Neuronal stem cell (in vitro differentiated cells): ENCODE measurements at regions not wholly inside any gene's neighbourhood (a gene's known extent, or its start where the extent isn't known, plus 50 kb on each side); places are given as distances from the start of the nearest gene placed in this dataset.
"Not testable (repeated sequence)": the region's sequence is repeated elsewhere in the genome, so short reads cannot be mapped to it uniquely, and the experiment has no call there.

Experiments used
- DNase-seq: peaks from one replicate; pipeline ENCODE4 v3.0.0-alpha.2; 2013; ENCODE audit warnings: low spot score
- H2AFZ ChIP-seq: one replicate; pipeline ENCODE4 v1.6.1; 2013; ENCODE audit warnings: mild to moderate bottlenecking, low read length, inconsistent platforms
- H2AK5ac ChIP-seq: 2 replicates; pipeline ENCODE4 v1.6.1; 2013; ENCODE audit warnings: low read depth, mild to moderate bottlenecking, inconsistent platforms, low read length, moderate library complexity, mixed read lengths
- H2BK120ac ChIP-seq: 2 replicates; pipeline ENCODE4 v1.6.1; 2013; ENCODE audit warnings: low read depth, mild to moderate bottlenecking, inconsistent platforms, low read length, moderate library complexity, mixed read lengths
- H2BK12ac ChIP-seq: one replicate; pipeline ENCODE4 v1.6.1; 2013; ENCODE audit warnings: low read length, inconsistent platforms
- H2BK15ac ChIP-seq: 2 replicates; pipeline ENCODE4 v1.6.1; 2013; ENCODE audit warnings: mild to moderate bottlenecking, low read length, inconsistent platforms, mixed read lengths
- H2BK5ac ChIP-seq: one replicate; pipeline ENCODE4 v1.6.1; 2013; ENCODE audit warnings: inconsistent platforms, mild to moderate bottlenecking, low read length, moderate library complexity
- H3K14ac ChIP-seq: one replicate; pipeline ENCODE4 v1.6.1; 2013; ENCODE audit warnings: low read length, inconsistent platforms
- H3K18ac ChIP-seq: 2 replicates; pipeline ENCODE4 v1.6.1; 2013; ENCODE audit warnings: low read length, inconsistent platforms
- H3K23ac ChIP-seq: 2 replicates; pipeline ENCODE4 v1.6.1; 2013; ENCODE audit warnings: low read depth, mild to moderate bottlenecking, mixed read lengths, low read length, inconsistent platforms; ENCODE audit not compliant: poor library complexity
- H3K27ac ChIP-seq: replicated peaks from 3 replicates; pipeline ENCODE4 v1.5.1; 2013; ENCODE audit warnings: low read length, inconsistent platforms
- H3K27me3 ChIP-seq, 3 experiments: 2 replicates each; pipeline ENCODE4 v1.6.1; 2013; ENCODE audit warnings: low read length in 3 of 3, mild to moderate bottlenecking in 2 of 3, inconsistent platforms in 1 of 3, low read depth in 1 of 3, mixed read lengths in 1 of 3, moderate library complexity in 1 of 3; ENCODE audit not compliant: control insufficient read depth in 3 of 3, insufficient read depth in 3 of 3
- H3K36me3 ChIP-seq, 2 donors: replicated peaks in 1 of 2; 2 replicates each; pipeline ENCODE4 v1.6.1; 2013; ENCODE audit warnings: low read length in 2 of 2; ENCODE audit not compliant: control insufficient read depth in 2 of 2, insufficient read depth in 2 of 2
- H3K4ac ChIP-seq: 2 replicates; pipeline ENCODE4 v1.6.1; 2013; ENCODE audit warnings: inconsistent platforms, mild to moderate bottlenecking, low read length, moderate library complexity
- H3K4me1 ChIP-seq, 2 donors: 1 replicate in 1 of 2; 2 replicates in 1 of 2; pipeline ENCODE4 v1.6.1; 2013; ENCODE audit warnings: low read length in 2 of 2, low read depth in 1 of 2; ENCODE audit not compliant: control insufficient read depth in 2 of 2, insufficient read depth in 1 of 2
- H3K4me2 ChIP-seq: one replicate; pipeline ENCODE4 v1.6.1; 2013; ENCODE audit warnings: mild to moderate bottlenecking, low read length, inconsistent platforms; ENCODE audit not compliant: insufficient read depth, poor library complexity, severe bottlenecking
- H3K4me3 ChIP-seq, 2 donors: 2 replicates each; pipeline ENCODE4 v1.5.1; 2013; ENCODE audit warnings: low read length in 2 of 2, mild to moderate bottlenecking in 2 of 2, inconsistent platforms in 1 of 2, moderate library complexity in 1 of 2
- H3K79me1 ChIP-seq: one replicate; pipeline ENCODE4 v1.6.1; 2013; ENCODE audit warnings: low read depth, mild to moderate bottlenecking, inconsistent platforms, low read length, moderate library complexity
- H3K9ac ChIP-seq: one replicate; pipeline ENCODE4 v1.6.1; 2013; ENCODE audit warnings: mild to moderate bottlenecking, low read depth, low read length, inconsistent platforms; ENCODE audit not compliant: poor library complexity
- H3K9me3 ChIP-seq, 2 donors: replicated peaks in 1 of 2; 2 replicates each; pipeline versions ENCODE3 to v1.6.1; 2013; ENCODE audit warnings: low read length in 2 of 2, mild to moderate bottlenecking in 2 of 2, inconsistent platforms in 1 of 2, low read depth in 1 of 2, mixed read lengths in 1 of 2, moderate library complexity in 1 of 2; ENCODE audit not compliant: control insufficient read depth in 2 of 2, insufficient read depth in 1 of 2
- H4K8ac ChIP-seq: one replicate; pipeline ENCODE4 v1.6.1; 2013; ENCODE audit warnings: low read depth, mild to moderate bottlenecking, inconsistent platforms, low read length, moderate library complexity
- H4K91ac ChIP-seq: one replicate; pipeline ENCODE4 v1.6.1; 2013; ENCODE audit warnings: low read length, low read depth, mild to moderate bottlenecking, inconsistent platforms; ENCODE audit not compliant: poor library complexity
- WGBS, 2 donors: extraction: QIAGEN DNeasy Blood & Tissue Kit; methylation state at CpG; one replicate each; pipeline ENCODE4 v1.1.7; 2013; ENCODE audit warnings: missing lambda C conversion rate in 2 of 2, mixed read lengths in 1 of 2; ENCODE audit not compliant: insufficient read length in 2 of 2, insufficient replicate concordance in 1 of 2; ENCODE audit errors: extremely low coverage in 2 of 2; 5-methylcytosine and 5-hydroxymethylcytosine counted together

- H3K4me3 ChIP-seq, DNase-seq, H2BK12ac ChIP-seq, H3K9ac ChIP-seq, H2BK5ac ChIP-seq, H2BK15ac ChIP-seq, H3K18ac ChIP-seq, H4K8ac ChIP-seq, H3K27ac ChIP-seq, H3K23ac ChIP-seq, H2BK120ac ChIP-seq, H3K4ac ChIP-seq, H3K27me3 ChIP-seq, H2AFZ ChIP-seq, H4K91ac ChIP-seq, H2AK5ac ChIP-seq, H3K79me1 ChIP-seq, H3K9me3 ChIP-seq, H3K36me3 ChIP-seq, H3K4me2 ChIP-seq, H3K14ac ChIP-seq: not testable (repeated sequence)
- peaks cover 5 to 13% of the 10 kb centered on the region in 2 donors for H3K4me1 ChIP-seq
- WGBS, 2 donors: no CpG with 5 or more reads among the region's 6 CpGs
These were observed 626.7 kb upstream of the KCNMB2 start for GRCh38 chr3:177909530-177909929.

GRCh38 chr3:177914224-177914623 lies 622.0 kb upstream of the KCNMB2 start:
- Histone ChIP-seq H3K23ac (peak overlapping the region; percentile 31), H2BK15ac (no peak overlapping the region), H3K14ac (no peak overlapping the region), H3K9me3 (peaks cover 0 to 7% of the 10 kb centered on the region in 2 donors), H2AFZ (no peak overlapping the region), H2AK5ac (peak overlapping the region; percentile 56), H4K91ac (no peak overlapping the region), H3K4me1 (peaks cover 0 to 4% of the 10 kb centered on the region in 2 donors), H2BK5ac (peak overlapping the region; percentile 53), H3K4ac (no peak overlapping the region), H3K9ac (no peak overlapping the region), H4K8ac (no peak overlapping the region), H3K27ac (no peak overlapping the region), H3K36me3 (no peaks in the 10 kb centered on the region), H2BK12ac (peak overlapping the region; percentile 41), H3K18ac (no peak overlapping the region), H2BK120ac (no peak overlapping the region), H3K79me1 (no peaks in the 10 kb centered on the region), H3K4me2 (no peak overlapping the region), H3K27me3 (no peaks in the 10 kb centered on the region), H3K4me3 (no peak overlapping the region)
- no CpG with 5 or more reads among the region's 10 CpGs for WGBS, 2 donors
- no peak for DNase-seq

GRCh38 chr3:177916461-177916860 lies 619.8 kb upstream of the KCNMB2 start:
- H3K27me3 ChIP-seq: no peaks in the 10 kb centered on the region
- H3K14ac ChIP-seq: no peak overlapping the region

DNA sequence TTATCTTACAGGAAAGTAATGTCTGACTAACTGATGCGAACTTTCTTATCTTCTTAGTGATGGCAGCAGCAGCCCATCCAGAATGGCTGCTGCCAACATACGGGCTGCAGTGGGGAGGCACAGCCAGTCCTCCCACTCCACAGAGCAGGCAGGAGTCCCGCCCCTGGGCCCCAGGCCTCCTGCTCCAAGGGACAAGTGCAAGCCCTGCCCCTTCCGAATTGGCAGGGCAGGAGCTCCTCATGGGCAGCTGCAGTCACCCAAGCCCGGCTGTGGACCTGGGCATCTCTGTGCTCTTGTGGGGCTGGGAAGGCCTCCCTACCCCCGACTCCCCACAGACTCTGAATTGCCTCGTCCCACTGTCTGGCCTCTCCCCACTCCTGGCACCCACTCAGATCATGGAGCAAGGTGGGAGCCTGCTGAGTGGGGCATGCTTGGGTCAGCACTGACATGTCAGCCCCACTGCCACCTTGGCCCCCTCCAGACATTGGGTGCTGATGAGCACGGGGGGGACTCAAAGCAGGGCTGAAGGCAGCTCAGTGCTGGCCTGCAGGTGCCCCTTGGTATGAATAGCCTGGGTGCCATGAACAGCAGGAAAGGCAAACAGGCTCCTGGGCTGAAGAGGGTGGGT lies 618.9 kb upstream of the KCNMB2 start:
- no peak for DNase-seq
- Histone ChIP-seq H3K27me3 (no peaks in the 10 kb centered on the region), H3K27ac (no peak overlapping the region), H2BK12ac (peak overlapping the region; percentile 92), H3K14ac (no peak overlapping the region), H3K79me1 (no peaks in the 10 kb centered on the region), H3K23ac (no peak overlapping the region), H3K36me3 (no peaks in the 10 kb centered on the region), H2BK15ac (peak overlapping the region; percentile 75), H3K4me3 (no peak overlapping the region), H3K9ac (peak overlapping the region; percentile 30), H3K18ac (peak overlapping the region; percentile 80), H3K4me1 (peaks cover 0 to 4% of the 10 kb centered on the region in 2 donors), H2AK5ac (peak overlapping the region; percentile 77), H3K9me3 (peaks cover 0 to 7% of the 10 kb centered on the region in 2 donors), H3K4me2 (no peak overlapping the region), H2AFZ (peak overlapping the region; percentile 39), H2BK5ac (no peak overlapping the region), H4K8ac (no peak overlapping the region), H4K91ac (no peak overlapping the region), H2BK120ac (no peak overlapping the region), H3K4ac (peak overlapping the region; percentile 85)
- WGBS, 2 donors: no CpG with 5 or more reads among the region's 8 CpGs

More at GRCh38 chr3:177916461-177916860, 619.8 kb upstream of the KCNMB2 start:
- Histone ChIP-seq H3K79me1 (no peaks in the 10 kb centered on the region), H3K36me3 (no peaks in the 10 kb centered on the region), H4K8ac (no peak overlapping the region), H3K9ac (no peak overlapping the region), H2BK12ac (no peak overlapping the region), H3K9me3 (peaks cover 0 to 7% of the 10 kb centered on the region in 2 donors), H2BK15ac (no peak overlapping the region), H3K4me1 (peaks cover 0 to 4% of the 10 kb centered on the region in 2 donors), H3K23ac (no peak overlapping the region), H2AK5ac (no peak overlapping the region), H3K4me2 (no peak overlapping the region), H3K27ac (no peak overlapping the region), H4K91ac (no peak overlapping the region), H3K4me3 (no peak overlapping the region), H3K4ac (no peak overlapping the region), H2BK5ac (no peak overlapping the region), H2BK120ac (no peak overlapping the region), H3K18ac (no peak overlapping the region), H2AFZ (no peak overlapping the region)
- no CpG with 5 or more reads among the region's 1 CpG for WGBS, 2 donors
- no peak for DNase-seq
